ENCODE measurements at regions not wholly inside any gene's neighbourhood (a gene's known extent, or its start where the extent isn't known, plus 50 kb on each side); places are given as distances from the start of the nearest gene placed in this dataset.

GRCh38 chr15:101543026-101543390 lies 53.5 kb upstream of the PCSK6 start:
- TF ChIP-seq CTCF (IDR thresholded peaks at IDR 0.05) (no peak), POLR2A (IDR thresholded peaks at IDR 0.05) (no peak), POLR2AphosphoS5 (IDR thresholded peaks at IDR 0.05) (no peak), EP300 (IDR thresholded peaks at IDR 0.05) (no peak)
